ENCODE measurements at regions not wholly inside any gene's neighbourhood (a gene's known extent, or its start where the extent isn't known, plus 50 kb on each side); places are given as distances from the start of the nearest gene placed in this dataset.

- DNase-seq, result no peak
- intact Hi-C loops (cut with DNase I), result no loop called here
Measured at GRCh38 chr18:45253056-45253565, 362.2 kb upstream of the SLC14A2 start.

DNA sequence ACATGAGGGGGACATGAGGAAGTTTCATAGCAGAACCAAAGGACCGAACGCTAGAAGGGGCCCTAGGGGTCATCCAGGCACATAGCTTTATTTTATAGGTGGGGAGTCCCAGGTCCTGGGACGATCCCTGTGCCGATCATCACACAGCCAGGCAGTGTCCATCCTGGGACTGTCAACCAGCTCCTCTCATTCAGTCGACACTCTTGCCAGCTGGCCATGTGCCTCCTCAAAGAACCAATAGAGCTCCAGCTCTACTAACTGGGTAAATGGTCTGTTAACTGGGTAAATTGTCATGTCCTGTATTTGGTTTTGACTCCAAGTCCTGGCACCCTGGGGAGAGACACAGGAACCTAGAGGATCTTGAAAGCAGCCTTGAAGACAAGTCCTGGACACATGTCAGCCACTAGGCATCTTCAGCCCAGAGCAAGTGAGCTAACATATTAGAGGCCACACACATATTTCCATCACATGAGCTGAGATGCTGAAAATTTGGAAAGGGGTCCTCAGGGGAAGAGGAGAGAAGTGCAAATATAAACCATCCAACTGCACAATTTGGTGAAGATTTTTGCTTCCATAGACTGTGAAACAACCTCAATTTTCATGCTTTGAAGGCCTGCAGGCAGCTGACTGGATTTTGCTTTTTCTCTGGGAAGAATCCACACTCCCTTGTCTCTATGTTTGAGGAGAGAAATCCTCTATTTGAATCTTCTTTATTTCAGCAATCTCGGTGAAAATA, 361.1 kb upstream of the SLC14A2 start:
- intact Hi-C loops (cut with DNase I), result no loop called here
- DNase-seq, result no peak

- DNase-seq, result peak in 12 of 42 donors; percentile 4 to 60 (median 18)
- intact Hi-C loops (cut with DNase I), result no loop called here
Measured at GRCh38 chr18:45254709-45255082, 360.6 kb upstream of the SLC14A2 start.

DNA sequence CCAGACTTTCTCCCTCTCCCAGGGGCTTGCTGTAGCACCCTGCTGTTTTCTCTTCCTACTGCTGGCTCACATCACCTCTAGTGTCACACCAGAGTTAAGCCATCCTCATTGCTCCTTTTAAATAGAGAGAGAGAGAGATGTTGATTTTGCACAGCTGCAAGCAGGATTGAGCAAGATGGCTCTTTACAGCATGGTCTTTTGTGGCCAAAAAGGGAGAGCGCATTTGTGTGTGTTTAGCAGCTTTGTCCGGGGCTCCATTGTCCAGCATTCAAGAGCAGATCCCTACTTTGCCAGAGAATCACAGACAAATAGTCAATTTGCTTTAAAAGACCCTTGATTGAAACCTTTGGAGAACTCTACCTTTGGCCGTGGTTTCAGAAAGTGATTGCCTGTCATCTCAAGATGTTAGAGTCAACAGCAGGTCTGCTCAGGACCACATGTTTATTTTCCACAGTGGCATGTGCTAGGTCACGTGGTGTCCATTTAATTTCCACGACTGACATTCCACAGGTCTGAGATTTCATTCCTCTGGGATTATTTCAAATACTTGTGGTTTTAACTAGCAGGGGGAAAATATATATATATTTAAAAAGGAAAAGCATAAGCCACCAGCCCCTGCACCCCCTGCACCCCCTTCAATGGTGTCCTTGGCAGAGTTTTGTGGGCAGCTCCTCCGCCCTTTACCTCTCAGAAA, 359.9 kb upstream of the SLC14A2 start:
- intact Hi-C loops (cut with DNase I), result no loop called here
- no peak for DNase-seq

DNA sequence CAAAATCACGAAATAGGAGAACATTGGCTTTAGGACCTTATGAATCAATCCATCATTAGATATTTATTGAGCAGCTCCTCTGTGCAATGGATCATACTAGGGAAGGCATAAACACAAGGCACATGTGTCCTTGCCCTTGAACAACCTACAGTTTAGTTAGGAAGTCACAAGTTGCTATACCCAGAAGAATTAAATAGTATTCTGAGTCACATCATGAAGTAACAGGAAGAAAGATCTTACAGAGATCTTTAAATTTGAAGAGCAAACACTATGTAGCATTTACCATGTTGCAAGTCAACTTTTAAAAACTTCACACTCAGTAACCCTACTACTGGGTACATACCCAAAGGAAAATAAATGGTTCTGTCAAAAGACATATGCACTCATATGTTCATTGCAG, 355.2 kb upstream of the SLC14A2 start:
- intact Hi-C loops (cut with DNase I), result no loop called here

DNA sequence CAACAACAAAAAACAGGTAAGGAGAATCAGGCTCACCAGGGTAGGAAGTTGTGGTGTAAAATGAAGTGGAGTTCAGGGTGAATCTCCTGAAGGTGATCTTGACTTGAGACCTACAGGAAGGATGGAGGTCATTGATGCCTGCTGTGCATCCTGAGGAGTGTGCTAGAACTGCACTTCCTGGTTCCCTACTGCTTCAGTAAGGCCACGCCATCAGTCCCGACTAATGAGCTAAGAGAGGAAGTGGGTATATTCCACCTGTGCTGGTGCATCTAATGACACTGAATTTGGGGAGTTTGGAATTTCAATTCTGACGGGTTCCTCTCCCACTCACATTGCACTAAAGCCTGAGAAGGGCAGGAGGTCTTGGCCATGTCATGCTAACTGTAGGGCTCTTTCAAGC, 349.3 kb upstream of the SLC14A2 start:
- no peak for DNase-seq
- intact Hi-C loops (cut with DNase I), result no loop called here

More for the DNA sequence above, 355.2 kb upstream of the SLC14A2 start:
- no peak for DNase-seq

DNA sequence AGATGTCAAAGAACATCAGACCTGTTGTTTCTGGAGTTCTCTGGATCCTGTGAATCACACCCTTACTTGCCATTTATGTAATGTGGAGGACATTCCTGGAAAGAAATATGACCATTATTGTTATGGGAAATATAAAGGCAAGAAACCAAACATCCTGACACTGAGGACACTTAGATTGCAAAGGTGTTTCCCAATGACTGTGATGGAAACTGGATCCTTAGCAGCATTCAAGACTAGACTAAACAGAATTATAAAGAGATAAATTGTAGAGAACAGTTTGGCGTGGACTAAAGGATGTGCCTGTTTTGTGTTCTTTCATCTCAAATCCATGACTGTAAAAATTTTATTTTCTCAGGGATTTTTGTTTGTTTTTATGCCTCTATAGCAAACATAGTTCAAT, 347.7 kb upstream of the SLC14A2 start:
- intact Hi-C loops (cut with DNase I), result no loop called here
- no peak for DNase-seq

- no peak for DNase-seq
- intact Hi-C loops (cut with DNase I), result no loop called here
Measured at GRCh38 chr18:45268583-45268982, 346.7 kb upstream of the SLC14A2 start.

DNA sequence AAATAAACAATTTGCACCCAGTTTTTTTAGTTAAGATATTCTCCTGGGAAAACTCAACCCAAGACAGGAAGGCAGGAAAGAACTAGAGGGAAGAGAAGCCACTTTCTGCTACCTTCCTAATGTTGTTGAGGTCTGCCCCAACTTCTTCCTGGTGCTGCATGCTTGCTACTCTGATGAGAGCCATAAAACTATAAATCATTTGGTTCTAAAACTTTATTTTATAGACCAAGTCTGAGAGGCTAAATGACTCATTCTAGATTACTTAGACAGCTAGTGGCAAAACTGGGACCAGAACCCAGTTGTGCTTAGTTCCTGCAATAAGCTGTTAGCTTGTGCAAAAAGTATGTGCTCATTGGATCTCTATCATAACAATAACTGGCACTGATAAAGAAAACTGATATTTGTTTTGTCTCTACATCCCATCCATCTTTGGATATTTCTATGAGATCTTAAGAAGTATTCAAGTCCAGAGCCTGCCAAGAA, 344.9 kb upstream of the SLC14A2 start:
- DNase-seq, result no peak
- intact Hi-C loops (cut with DNase I), result no loop called here

DNA sequence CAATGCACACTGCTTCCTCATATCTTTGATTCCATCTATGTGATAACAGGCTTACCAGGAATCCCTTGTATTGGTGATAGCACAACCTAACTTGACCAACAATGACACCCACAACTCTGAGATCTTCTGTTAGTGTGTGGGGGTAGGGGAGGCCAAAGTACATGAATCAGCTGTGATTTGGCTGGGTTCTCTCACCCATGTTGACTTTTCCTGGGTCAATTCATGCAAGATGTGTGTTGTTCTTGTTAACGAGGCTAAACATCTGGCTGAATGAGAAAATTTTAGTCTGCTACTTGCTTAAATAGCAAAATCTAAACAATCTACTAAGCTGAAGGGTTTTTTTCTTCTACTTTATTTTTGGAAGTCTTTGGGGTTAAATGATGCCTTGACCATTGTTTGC, 341.2 kb upstream of the SLC14A2 start:
- intact Hi-C loops (cut with DNase I), result no loop called here
- no peak for DNase-seq

DNA sequence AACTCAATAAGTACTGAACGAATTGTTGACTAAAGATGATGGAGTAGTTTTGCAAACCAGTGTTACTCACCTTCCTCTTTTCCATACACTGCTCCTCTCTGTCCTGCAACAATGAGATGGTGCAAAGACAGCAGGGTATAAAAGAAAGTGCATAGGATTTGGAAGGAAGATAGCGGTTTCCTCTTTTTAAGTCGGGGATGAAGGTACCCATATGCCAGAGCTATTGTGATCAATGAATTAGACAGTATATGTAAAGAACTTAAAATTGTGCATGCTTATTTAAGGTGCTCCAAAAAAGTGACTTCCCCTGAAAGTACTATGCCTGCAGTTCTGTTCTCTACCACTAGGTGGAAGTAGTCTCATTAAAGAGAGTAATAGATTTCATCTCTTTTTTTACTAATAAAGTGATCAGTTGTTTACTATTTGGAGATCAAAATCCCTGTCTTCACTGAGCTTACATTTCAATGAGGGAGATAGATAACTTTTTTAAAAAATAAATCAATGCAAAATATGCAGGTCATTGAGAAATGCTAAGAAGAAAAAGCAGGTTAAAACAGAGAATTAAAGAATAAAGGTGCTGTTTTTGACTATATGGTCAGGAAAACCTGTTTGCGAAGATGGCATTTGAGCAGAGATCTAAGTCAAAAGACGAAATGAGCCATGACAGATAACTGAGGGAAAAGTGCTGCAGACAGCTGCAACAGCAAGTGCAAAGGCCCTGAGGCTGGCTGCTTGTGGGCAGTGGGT, 339.7 kb upstream of the SLC14A2 start:
- intact Hi-C loops (cut with DNase I), result no loop called here

DNA sequence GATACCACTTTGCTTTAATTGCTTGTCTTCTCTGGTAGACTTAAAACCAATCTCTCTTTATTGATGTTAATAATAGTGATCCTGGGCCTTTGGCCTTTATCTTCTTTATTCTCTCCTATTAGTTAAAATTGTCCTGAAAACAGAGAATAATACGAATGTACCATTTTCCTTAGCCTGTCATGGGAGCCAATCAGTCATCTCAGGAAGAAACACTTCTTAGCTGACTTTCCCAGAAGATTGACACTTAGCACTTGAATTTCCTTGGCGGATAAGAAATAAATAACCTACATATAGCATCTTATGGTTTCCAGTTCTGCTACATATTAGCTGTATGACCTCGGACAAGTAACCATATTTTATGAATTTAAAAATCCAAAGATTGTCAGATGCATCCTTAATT, 338.4 kb upstream of the SLC14A2 start:
- DNase-seq, result no peak
- intact Hi-C loops (cut with DNase I), result no loop called here

More for the DNA sequence above, 339.7 kb upstream of the SLC14A2 start:
- no peak for DNase-seq

DNA sequence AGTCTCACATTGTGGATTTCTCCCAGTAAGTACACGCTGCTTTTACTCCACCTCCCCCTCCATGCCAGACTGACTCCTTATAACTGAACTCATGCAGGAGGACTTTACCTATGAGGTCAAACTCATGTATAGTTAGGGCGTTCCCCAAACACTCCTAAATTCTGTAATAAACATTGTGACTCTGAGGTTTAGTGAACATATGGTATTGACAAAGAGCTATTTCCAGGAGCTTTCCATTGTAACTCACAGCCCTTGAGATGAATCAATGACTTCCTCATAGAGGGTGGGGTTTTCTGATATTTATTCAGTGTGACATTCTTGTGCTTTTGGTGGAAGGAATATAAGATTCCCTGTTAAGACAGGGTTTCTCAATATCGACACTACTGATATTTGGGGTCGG, 337.4 kb upstream of the SLC14A2 start:
- no peak for DNase-seq
- intact Hi-C loops (cut with DNase I), result no loop called here

DNA sequence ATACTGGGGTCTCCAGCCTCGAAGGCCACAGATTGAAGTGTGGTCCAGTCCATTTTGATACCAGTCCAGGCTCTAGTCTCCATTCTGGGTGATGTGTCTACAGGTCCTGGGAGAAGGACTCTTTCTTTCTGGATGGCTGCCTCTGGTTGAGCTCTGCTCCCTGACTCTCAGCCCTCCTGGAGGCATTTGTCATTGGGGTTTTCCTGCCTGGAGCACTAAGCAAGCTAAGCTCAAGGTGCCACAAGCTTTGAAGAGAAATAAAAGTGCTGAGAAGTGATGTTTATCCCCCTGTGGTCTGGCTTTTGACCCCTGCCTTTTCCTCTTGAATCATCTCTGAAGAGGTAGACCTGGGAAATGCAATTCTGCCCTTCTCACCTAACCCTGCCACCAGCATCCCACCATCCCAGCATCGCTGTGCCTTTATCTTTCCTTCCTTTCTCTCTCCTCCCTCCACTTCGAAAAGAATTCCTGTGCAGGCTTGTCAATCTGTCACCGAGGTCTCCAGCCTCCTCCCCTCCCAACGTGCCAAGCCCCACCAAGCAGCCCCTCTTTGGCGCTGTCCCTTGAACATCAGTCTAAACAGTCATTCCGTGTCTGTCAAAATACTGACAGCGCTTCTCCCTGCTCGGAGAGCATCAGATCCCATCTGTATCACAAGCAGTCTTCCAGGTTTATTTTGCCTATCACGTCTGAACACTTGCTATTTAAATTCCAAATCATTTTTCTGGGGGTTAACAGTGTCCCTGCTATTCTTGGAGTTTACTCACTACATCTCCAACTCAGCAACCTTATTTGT, 334.6 kb upstream of the SLC14A2 start:
- intact Hi-C loops (cut with DNase I), result no loop called here
- no peak for DNase-seq

GRCh38 chr18:45282101-45282812, 333.0 kb upstream of the SLC14A2 start:
- no peak for DNase-seq
- intact Hi-C loops (cut with DNase I), result no loop called here

DNA sequence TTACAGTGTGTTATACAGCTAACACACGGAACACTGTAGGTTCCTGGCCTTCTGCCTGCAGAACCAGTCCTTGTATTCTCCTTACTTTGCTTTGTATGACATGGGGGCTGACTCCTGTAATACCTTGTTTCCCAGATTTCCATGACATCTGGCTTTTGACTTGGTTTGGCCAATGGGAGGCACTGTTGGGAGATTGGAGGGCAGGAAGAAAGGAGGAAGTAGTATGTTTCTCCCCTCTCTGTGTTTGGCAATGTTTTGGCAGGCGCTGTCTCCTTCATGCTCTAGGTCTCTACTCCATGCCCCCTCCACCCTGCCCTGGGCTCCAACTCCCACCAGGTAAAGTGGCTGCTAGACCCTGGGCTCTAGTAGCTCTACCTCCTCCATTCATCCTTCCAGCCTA, 331.1 kb upstream of the SLC14A2 start:
- intact Hi-C loops (cut with DNase I), result no loop called here
- no peak for DNase-seq

- intact Hi-C loops (cut with DNase I), result no loop called here
- DNase-seq, result no peak
Measured at GRCh38 chr18:45284851-45285250, 330.4 kb upstream of the SLC14A2 start.

DNA sequence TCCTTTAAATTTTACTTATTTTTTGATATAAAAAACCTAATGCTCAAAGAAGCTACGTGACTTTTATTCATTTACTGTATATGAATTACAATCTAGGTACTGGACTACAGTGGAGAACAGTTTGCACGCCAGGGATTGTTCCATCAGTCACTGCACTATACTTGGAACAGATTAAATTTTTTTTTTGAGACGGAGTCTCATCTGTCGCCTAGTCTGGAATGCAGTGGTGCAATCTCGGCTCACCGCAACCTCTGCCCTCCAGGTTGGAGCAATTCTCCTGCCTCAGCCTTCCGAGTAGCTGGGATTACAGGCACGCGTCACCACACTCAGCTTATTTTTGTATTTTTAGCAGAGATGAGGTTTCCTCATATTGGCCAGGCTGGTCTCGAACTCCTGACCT, 330.0 kb upstream of the SLC14A2 start:
- DNase-seq, result no peak
- intact Hi-C loops (cut with DNase I), result no loop called here

- intact Hi-C loops (cut with DNase I), result no loop called here
- DNase-seq, result no peak
Measured at GRCh38 chr18:45286431-45286830, 328.8 kb upstream of the SLC14A2 start.

Measured in head of caudate nucleus (tissue), 42 donors.